A549 (cell line): ENCODE measurements at regions not wholly inside any gene's neighbourhood (a gene's known extent, or its start where the extent isn't known, plus 50 kb on each side); places are given as distances from the start of the nearest gene placed in this dataset.

Source experiments
- ATAC-seq, 2 experiments: fragments of 200-7000 bp in 1 of 2; fragments of >200 bp in 1 of 2; cut with Nextera tagmentation in 1 of 2; cut with Tn5 transposase in 1 of 2; 3 replicates each; pipeline versions ENCODE4 v1.8.0 to v1.9.1; 2018 to 2020; ENCODE audit warnings: mild to moderate bottlenecking in 1 of 2, moderate library complexity in 1 of 2
- CTCF ChIA-PET: fragments of 300-600 bp; sonication (Branson Sonifier 250); formaldehyde crosslinking; extraction: SDS; loops from one replicate; lab custom pipeline; 2021; ENCODE audit warnings: antibody characterized with exemption, inconsistent platforms; lab: Yijun Ruan, JAX
- POLR2A ChIA-PET: fragments of 350-600 bp; formaldehyde crosslinking; extraction: SDS; loops from one replicate; lab custom pipeline; 2021; ENCODE audit warnings: antibody characterized with exemption, inconsistent platforms; lab: Yijun Ruan, JAX
- DNase-seq, 2 experiments: peaks; one replicate each; pipeline versions ENCODE4 v3.0.0 to v3.0.0-alpha.2; 2011 to 2016; ENCODE audit warnings: low read depth in 1 of 2, low spot score in 1 of 2
- FAIRE-seq: peaks from 2 replicates; lab custom pipeline; 2011; peaks lifted over from hg19 to GRCh38; lab: Jason Lieb, UNC
- H3K27ac ChIP-seq, 2 experiments: fragments of >200 bp; sonication (Bioruptor Twin); formaldehyde crosslinking; 3 replicates each; pipeline ENCODE4 v1.5.1; 2016 to 2017
- H3K4me1 ChIP-seq: fragments of >200 bp; sonication (Bioruptor Twin); formaldehyde crosslinking; 3 replicates; pipeline ENCODE4 v1.6.1; 2016
- H3K4me2 ChIP-seq: fragments of >200 bp; sonication (Bioruptor Twin); formaldehyde crosslinking; 3 replicates; pipeline ENCODE4 v1.6.1; 2016
- H3K4me3 ChIP-seq: fragments of >200 bp; sonication (Bioruptor Twin); formaldehyde crosslinking; 3 replicates; pipeline ENCODE4 v1.5.1; 2016
- H3K9me3 ChIP-seq: fragments of >200 bp; sonication (Bioruptor Twin); formaldehyde crosslinking; 3 replicates; pipeline ENCODE4 v1.6.1; 2016
- CBX2 ChIP-seq: fragments of 200-600 bp; sonication (generic); IDR thresholded peaks from 2 replicates; pipeline ENCODE4 v1.6.1; 2016; ENCODE audit warnings: low read depth, mild to moderate bottlenecking, borderline replicate concordance
- CBX8 ChIP-seq: fragments of 200-600 bp; sonication (generic); IDR thresholded peaks from 2 replicates; pipeline ENCODE4 v1.6.1; 2016
- CHD2 ChIP-seq: fragments of 150-350 bp; IDR thresholded peaks from 2 replicates; pipeline ENCODE4 v1.6.1; 2014; ENCODE audit warnings: low read length; ENCODE audit not compliant: partially characterized antibody
- CHD4 ChIP-seq: fragments of 200-600 bp; sonication (generic); IDR thresholded peaks from 2 replicates; pipeline ENCODE4 v1.6.1; 2016; ENCODE audit warnings: antibody characterized with exemption, mild to moderate bottlenecking, borderline replicate concordance
- EHF ChIP-seq: fragments of 250-450 bp; sonication (Bioruptor Pico); IDR thresholded peaks from 2 replicates; pipeline ENCODE4 v1.5.0; 2020; ENCODE audit warnings: mild to moderate bottlenecking
- FOSB ChIP-seq: fragments of 250-450 bp; sonication (Bioruptor Pico); IDR thresholded peaks from 2 replicates; pipeline ENCODE4 v1.5.0; 2020; ENCODE audit warnings: mild to moderate bottlenecking, moderate library complexity
- FOXS1 ChIP-seq: fragments of 250-450 bp; sonication (Bioruptor Pico); IDR thresholded peaks from 2 replicates; pipeline ENCODE4 v1.5.0; 2020; ENCODE audit warnings: mild to moderate bottlenecking, moderate library complexity
- HEYL ChIP-seq: fragments of 250-450 bp; sonication (Bioruptor Pico); IDR thresholded peaks from 2 replicates; pipeline ENCODE4 v1.8.0; 2021; ENCODE audit warnings: mild to moderate bottlenecking, moderate library complexity
- HOXB13 ChIP-seq: fragments of 250-450 bp; sonication (Bioruptor Pico); IDR thresholded peaks from 2 replicates; pipeline ENCODE4 v1.5.0; 2020; ENCODE audit warnings: low read depth, mild to moderate bottlenecking, moderate library complexity
- JUNB ChIP-seq: fragments of >200 bp; sonication (Bioruptor Twin); formaldehyde crosslinking; IDR thresholded peaks from 2 replicates; pipeline ENCODE4 v1.6.1; 2016
- KDM5A ChIP-seq: fragments of 200-600 bp; sonication (generic); IDR thresholded peaks from 2 replicates; pipeline ENCODE4 v1.6.1; 2016; ENCODE audit warnings: antibody characterized with exemption, mild to moderate bottlenecking
- MAFK ChIP-seq: fragments of 450-650 bp; IDR thresholded peaks from 2 replicates; pipeline ENCODE4 v1.6.1; 2014; ENCODE audit not compliant: partially characterized antibody
- PHF8 ChIP-seq: fragments of 200-600 bp; sonication (generic); IDR thresholded peaks from 2 replicates; pipeline ENCODE4 v1.6.1; 2016; ENCODE audit warnings: low read depth, mild to moderate bottlenecking, antibody characterized with exemption, moderate library complexity, borderline replicate concordance
- POLR2AphosphoS2 ChIP-seq: conservative IDR thresholded peaks from 2 replicates; pipeline ENCODE4 v1.6.1; 2012; ENCODE audit warnings: low read length, improper control_type of control experiment, inconsistent platforms
- RAD21 ChIP-seq, 2 experiments: fragments of >200 bp in 1 of 2; sonication (Bioruptor Twin) in 1 of 2; formaldehyde crosslinking in 1 of 2; IDR thresholded peaks in 1 of 2; conservative IDR thresholded peaks in 1 of 2; 2 replicates in 1 of 2; 3 replicates in 1 of 2; pipeline ENCODE4 v1.6.1; 2012 to 2018; ENCODE audit warnings: inconsistent platforms in 1 of 2
- RARB ChIP-seq: fragments of 250-450 bp; sonication (Bioruptor Pico); IDR thresholded peaks from 2 replicates; pipeline ENCODE4 v1.8.0; 2021; ENCODE audit warnings: mild to moderate bottlenecking, moderate library complexity
- SMC3 ChIP-seq: fragments of >200 bp; sonication (Bioruptor Twin); formaldehyde crosslinking; IDR thresholded peaks from 3 replicates; pipeline ENCODE4 v1.6.1; 2018; ENCODE audit warnings: inconsistent platforms
- SREBF2 ChIP-seq: fragments of 450-650 bp; IDR thresholded peaks from 2 replicates; pipeline ENCODE4 v1.6.1; 2014; ENCODE audit warnings: mild to moderate bottlenecking, moderate library complexity
- TP53 ChIP-seq: fragments of 250-450 bp; sonication (Bioruptor Pico); IDR thresholded peaks from 2 replicates; pipeline ENCODE4 v1.5.0; 2021; ENCODE audit warnings: mild to moderate bottlenecking, moderate library complexity
- WGBS: methylation state at CpG from one replicate; pipeline ENCODE4 v1.1.6; 2017; ENCODE audit errors: missing lambda C conversion rate; 5-methylcytosine and 5-hydroxymethylcytosine counted together
- TF ChIP-seq, protein P1 (sequence below): fragments of 250-450 bp; sonication (Bioruptor Pico); IDR thresholded peaks from 2 replicates; pipeline ENCODE4 v1.5.0; 2020; ENCODE audit warnings: low read depth, mild to moderate bottlenecking, moderate library complexity
- TF ChIP-seq, protein P2 (sequence below): IDR thresholded peaks from 2 replicates; pipeline ENCODE4 v1.6.1; 2012
- TF ChIP-seq, protein P3 (sequence below): fragments of 200-600 bp; sonication (generic); IDR thresholded peaks from 2 replicates; pipeline ENCODE4 v1.6.1; 2016; ENCODE audit warnings: antibody characterized with exemption, mild to moderate bottlenecking, moderate library complexity
- TF ChIP-seq, protein P4 (sequence below): fragments of 250-450 bp; sonication (Bioruptor Pico); IDR thresholded peaks from 2 replicates; pipeline ENCODE4 v1.5.0; 2021; ENCODE audit warnings: mild to moderate bottlenecking, moderate library complexity, borderline replicate concordance
- TF ChIP-seq, protein P5 (sequence below): fragments of 150-350 bp; IDR thresholded peaks from 2 replicates; pipeline ENCODE4 v1.6.1; 2014; ENCODE audit warnings: low read depth, mild to moderate bottlenecking, low read length
- TF ChIP-seq, protein P6 (sequence below): IDR thresholded peaks from 2 replicates; pipeline ENCODE4 v1.6.1; 2012; ENCODE audit warnings: low read depth, borderline replicate concordance

DNA sequence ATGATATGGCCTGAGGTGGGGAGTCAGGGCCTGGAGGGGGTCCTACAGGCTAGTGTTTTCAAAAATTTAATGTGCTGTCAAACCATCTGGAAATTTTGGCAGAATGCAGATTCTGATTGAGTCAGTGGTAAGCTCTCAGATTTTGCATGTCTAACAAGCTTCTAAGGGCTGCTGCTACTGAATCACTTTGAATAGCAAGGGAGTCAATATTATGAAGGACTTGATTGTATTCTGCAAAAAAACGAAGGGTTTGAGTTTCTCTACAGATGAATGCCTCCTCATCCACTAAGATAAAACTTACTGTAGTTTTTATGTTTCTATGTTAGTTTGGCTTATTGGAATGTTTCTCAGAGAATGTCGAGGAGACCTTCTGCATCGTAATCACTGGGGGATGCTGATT, 179.5 kb downstream of the TMEM38B start:
- WGBS, result 13% methylated on average over 3 of the region's 3 CpGs
- CTCF ChIA-PET, result interaction anchor here (0.6 kb wide), 1 partner anchor 19 kb away, joined by 3 read pairs; no protein-coding TSS in a partner anchor

DNA sequence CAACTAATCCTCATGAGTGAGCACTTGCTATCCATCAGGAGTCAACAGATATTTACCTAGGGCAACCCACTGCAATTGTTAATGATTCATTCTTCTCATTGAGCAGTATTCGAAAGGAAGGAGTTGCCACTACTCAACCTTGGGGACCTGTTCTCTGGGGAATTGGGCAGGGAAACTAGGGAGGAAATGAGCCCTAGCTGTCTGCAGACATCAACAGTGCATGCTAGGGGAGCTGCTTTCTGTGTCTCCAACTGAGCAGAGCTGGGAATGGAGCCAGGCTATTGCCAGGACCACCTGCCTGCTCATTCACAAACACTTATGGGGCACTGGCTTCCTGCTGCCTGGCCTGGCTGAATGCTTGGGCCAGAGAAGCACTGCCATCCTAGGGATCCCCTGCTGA, 183.4 kb downstream of the TMEM38B start:
- Histone ChIP-seq H3K9me3 (no peaks in the 10 kb centered on the region), H3K27ac (no peak overlapping the region), H3K4me1 (no peaks in the 10 kb centered on the region)
- TF ChIP-seq TP53 (CRISPR knock-in tag), result no peak
- TF ChIP-seq, protein P1, sequence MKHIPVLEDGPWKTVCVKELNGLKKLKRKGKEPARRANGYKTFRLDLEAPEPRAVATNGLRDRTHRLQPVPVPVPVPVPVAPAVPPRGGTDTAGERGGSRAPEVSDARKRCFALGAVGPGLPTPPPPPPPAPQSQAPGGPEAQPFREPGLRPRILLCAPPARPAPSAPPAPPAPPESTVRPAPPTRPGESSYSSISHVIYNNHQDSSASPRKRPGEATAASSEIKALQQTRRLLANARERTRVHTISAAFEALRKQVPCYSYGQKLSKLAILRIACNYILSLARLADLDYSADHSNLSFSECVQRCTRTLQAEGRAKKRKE (CRISPR knock-in tag), result no peak
- TF ChIP-seq EHF (CRISPR knock-in tag), result no peak
- TF ChIP-seq, all 56 proteins: peak for 0
- DNase-seq, result no peak
- H3K4me3 ChIP-seq, result no peak overlapping the region
- ChIA-PET CTCF (interaction anchor here (1.3 kb wide), 1 partner anchor 9 kb away, joined by 4 read pairs; no protein-coding TSS in a partner anchor), POLR2A (no interaction called here)
- H3K4me2 ChIP-seq, result no peak overlapping the region
- WGBS, result 8% methylated on average over 1 of the region's 1 CpG
- no peak for ATAC-seq
- no peak for FAIRE-seq

More for the DNA sequence above, 179.5 kb downstream of the TMEM38B start:
- DNase-seq (no peak), FAIRE-seq (no peak)
- no peaks in the 10 kb centered on the region for H3K9me3 ChIP-seq
- TF ChIP-seq CBX2, result no peak
- TF ChIP-seq CHD4, result no peak
- TF ChIP-seq HOXB13, result no peak
- TF ChIP-seq, protein P2, sequence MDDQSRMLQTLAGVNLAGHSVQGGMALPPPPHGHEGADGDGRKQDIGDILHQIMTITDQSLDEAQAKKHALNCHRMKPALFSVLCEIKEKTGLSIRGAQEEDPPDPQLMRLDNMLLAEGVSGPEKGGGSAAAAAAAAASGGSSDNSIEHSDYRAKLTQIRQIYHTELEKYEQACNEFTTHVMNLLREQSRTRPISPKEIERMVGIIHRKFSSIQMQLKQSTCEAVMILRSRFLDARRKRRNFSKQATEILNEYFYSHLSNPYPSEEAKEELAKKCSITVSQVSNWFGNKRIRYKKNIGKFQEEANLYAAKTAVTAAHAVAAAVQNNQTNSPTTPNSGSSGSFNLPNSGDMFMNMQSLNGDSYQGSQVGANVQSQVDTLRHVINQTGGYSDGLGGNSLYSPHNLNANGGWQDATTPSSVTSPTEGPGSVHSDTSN, result no peak
- TF ChIP-seq CHD2, result no peak
- TF ChIP-seq MAFK, result no peak
- no peak for TF ChIP-seq KDM5A
- TF ChIP-seq, protein P3, sequence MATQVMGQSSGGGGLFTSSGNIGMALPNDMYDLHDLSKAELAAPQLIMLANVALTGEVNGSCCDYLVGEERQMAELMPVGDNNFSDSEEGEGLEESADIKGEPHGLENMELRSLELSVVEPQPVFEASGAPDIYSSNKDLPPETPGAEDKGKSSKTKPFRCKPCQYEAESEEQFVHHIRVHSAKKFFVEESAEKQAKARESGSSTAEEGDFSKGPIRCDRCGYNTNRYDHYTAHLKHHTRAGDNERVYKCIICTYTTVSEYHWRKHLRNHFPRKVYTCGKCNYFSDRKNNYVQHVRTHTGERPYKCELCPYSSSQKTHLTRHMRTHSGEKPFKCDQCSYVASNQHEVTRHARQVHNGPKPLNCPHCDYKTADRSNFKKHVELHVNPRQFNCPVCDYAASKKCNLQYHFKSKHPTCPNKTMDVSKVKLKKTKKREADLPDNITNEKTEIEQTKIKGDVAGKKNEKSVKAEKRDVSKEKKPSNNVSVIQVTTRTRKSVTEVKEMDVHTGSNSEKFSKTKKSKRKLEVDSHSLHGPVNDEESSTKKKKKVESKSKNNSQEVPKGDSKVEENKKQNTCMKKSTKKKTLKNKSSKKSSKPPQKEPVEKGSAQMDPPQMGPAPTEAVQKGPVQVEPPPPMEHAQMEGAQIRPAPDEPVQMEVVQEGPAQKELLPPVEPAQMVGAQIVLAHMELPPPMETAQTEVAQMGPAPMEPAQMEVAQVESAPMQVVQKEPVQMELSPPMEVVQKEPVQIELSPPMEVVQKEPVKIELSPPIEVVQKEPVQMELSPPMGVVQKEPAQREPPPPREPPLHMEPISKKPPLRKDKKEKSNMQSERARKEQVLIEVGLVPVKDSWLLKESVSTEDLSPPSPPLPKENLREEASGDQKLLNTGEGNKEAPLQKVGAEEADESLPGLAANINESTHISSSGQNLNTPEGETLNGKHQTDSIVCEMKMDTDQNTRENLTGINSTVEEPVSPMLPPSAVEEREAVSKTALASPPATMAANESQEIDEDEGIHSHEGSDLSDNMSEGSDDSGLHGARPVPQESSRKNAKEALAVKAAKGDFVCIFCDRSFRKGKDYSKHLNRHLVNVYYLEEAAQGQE, result no peak
- no peak for TF ChIP-seq FOSB (CRISPR knock-in tag)
- no peak for TF ChIP-seq POLR2AphosphoS2
- no peak for TF ChIP-seq EHF (CRISPR knock-in tag)
- TF ChIP-seq FOXS1, result no peak
- TF ChIP-seq SREBF2, result no peak
- no peak for TF ChIP-seq JUNB
- TF ChIP-seq RAD21 (conservative IDR thresholded peaks at IDR 0.05 in 1 of 2, IDR thresholded peaks at IDR 0.05 in 1 of 2), result no peak
- no peak for TF ChIP-seq RARB
- TF ChIP-seq, all 56 proteins: peak for 0
- Histone ChIP-seq H3K4me3 (no peak overlapping the region), H3K4me2 (no peak overlapping the region), H3K4me1 (no peaks in the 10 kb centered on the region), H3K27ac (no peak overlapping the region)
- ATAC-seq, result no peak
- POLR2A ChIA-PET, result no interaction called here

DNA sequence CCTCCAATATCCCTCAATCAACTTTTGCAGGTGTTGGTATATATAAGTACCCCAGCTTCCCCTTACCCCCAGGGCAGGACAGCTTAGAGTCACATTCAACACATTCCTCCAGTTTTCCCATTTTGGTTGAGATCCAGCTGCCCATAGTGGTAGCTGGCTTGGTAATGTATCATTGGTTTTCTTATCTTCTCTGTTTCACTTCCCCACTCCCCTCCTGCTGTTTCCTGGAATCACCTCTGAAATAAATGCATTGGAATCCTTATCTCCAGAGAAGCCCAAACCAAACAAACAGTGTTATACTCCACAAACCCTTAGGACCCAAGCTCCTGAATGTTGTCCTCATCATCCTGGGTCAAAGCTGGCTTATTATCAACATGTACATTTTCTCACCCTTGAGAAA, 184.8 kb downstream of the TMEM38B start:
- no peak overlapping the region for H3K4me3 ChIP-seq
- no peak for DNase-seq
- H3K4me1 ChIP-seq, result no peaks in the 10 kb centered on the region
- ChIA-PET CTCF (interaction anchor here (1.1 kb wide), 1 partner anchor 9 kb away, joined by 3 read pairs; no protein-coding TSS in a partner anchor), POLR2A (no interaction called here)
- H3K27ac ChIP-seq, result no peak overlapping the region
- H3K4me2 ChIP-seq, result no peak overlapping the region
- H3K9me3 ChIP-seq, result no peaks in the 10 kb centered on the region
- FAIRE-seq, result no peak
- ATAC-seq, result no peak
- TF ChIP-seq PHF8 (no peak), KDM5A (no peak), CBX8 (no peak), SMC3 (no peak), HEYL (CRISPR knock-in tag) (no peak), CBX2 (no peak)
- TF ChIP-seq, protein P4, sequence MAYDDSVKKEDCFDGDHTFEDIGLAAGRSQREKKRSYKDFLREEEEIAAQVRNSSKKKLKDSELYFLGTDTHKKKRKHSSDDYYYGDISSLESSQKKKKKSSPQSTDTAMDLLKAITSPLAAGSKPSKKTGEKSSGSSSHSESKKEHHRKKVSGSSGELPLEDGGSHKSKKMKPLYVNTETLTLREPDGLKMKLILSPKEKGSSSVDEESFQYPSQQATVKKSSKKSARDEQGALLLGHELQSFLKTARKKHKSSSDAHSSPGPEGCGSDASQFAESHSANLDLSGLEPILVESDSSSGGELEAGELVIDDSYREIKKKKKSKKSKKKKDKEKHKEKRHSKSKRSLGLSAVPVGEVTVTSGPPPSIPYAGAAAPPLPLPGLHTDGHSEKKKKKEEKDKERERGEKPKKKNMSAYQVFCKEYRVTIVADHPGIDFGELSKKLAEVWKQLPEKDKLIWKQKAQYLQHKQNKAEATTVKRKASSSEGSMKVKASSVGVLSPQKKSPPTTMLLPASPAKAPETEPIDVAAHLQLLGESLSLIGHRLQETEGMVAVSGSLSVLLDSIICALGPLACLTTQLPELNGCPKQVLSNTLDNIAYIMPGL, result no peak
- TF ChIP-seq, protein P5, sequence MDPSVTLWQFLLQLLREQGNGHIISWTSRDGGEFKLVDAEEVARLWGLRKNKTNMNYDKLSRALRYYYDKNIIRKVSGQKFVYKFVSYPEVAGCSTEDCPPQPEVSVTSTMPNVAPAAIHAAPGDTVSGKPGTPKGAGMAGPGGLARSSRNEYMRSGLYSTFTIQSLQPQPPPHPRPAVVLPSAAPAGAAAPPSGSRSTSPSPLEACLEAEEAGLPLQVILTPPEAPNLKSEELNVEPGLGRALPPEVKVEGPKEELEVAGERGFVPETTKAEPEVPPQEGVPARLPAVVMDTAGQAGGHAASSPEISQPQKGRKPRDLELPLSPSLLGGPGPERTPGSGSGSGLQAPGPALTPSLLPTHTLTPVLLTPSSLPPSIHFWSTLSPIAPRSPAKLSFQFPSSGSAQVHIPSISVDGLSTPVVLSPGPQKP, result no peak
- TF ChIP-seq, protein P6, sequence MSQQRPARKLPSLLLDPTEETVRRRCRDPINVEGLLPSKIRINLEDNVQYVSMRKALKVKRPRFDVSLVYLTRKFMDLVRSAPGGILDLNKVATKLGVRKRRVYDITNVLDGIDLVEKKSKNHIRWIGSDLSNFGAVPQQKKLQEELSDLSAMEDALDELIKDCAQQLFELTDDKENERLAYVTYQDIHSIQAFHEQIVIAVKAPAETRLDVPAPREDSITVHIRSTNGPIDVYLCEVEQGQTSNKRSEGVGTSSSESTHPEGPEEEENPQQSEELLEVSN, result no peak
